GM21360 (cell line): ENCODE measurements at regions not wholly inside any gene's neighbourhood (a gene's known extent, or its start where the extent isn't known, plus 50 kb on each side); places are given as distances from the start of the nearest gene placed in this dataset.
"Not testable (repeated sequence)": the region's sequence is repeated elsewhere in the genome, so short reads cannot be mapped to it uniquely, and the experiment has no call there.

Experiments
- ATAC-seq: cut with Tn5 transposase; IDR thresholded peaks from one replicate; pipeline ENCODE4 v1.9.1; 2021; ENCODE audit warnings: mild to moderate bottlenecking, moderate library complexity; ENCODE audit not compliant: unreplicated experiment

GRCh38 chrX:89539150-89539549 is 382.6 kb upstream of the TGIF2LX start:
- ATAC-seq: not testable (repeated sequence)

GRCh38 chrX:89557146-89557545 is 364.6 kb upstream of the TGIF2LX start:
- not testable (repeated sequence) for ATAC-seq

- ATAC-seq: not testable (repeated sequence)
These were observed 359.6 kb upstream of the TGIF2LX start for GRCh38 chrX:89562079-89562478.

GRCh38 chrX:89563107-89563506 is 358.6 kb upstream of the TGIF2LX start:
- ATAC-seq: not testable (repeated sequence)

- not testable (repeated sequence) for ATAC-seq
These were observed 353.9 kb upstream of the TGIF2LX start for GRCh38 chrX:89567787-89568186.

GRCh38 chrX:89581868-89582267 is 339.8 kb upstream of the TGIF2LX start:
- ATAC-seq: not testable (repeated sequence)

GRCh38 chrX:89631858-89632257 is 289.9 kb upstream of the TGIF2LX start:
- ATAC-seq: not testable (repeated sequence)

- not testable (repeated sequence) for ATAC-seq
These were observed 285.8 kb upstream of the TGIF2LX start for GRCh38 chrX:89635887-89636286.

- ATAC-seq: not testable (repeated sequence)
These were observed 263.0 kb upstream of the TGIF2LX start for GRCh38 chrX:89658662-89659061.

GRCh38 chrX:89706481-89706880 is 215.2 kb upstream of the TGIF2LX start:
- not testable (repeated sequence) for ATAC-seq

- ATAC-seq: not testable (repeated sequence)
These were observed 214.3 kb upstream of the TGIF2LX start for GRCh38 chrX:89707363-89707927.

GRCh38 chrX:89734367-89734766 is 187.3 kb upstream of the TGIF2LX start:
- ATAC-seq: not testable (repeated sequence)

GRCh38 chrX:89756466-89756865 is 165.2 kb upstream of the TGIF2LX start:
- not testable (repeated sequence) for ATAC-seq

GRCh38 chrX:89757767-89758166 is 163.9 kb upstream of the TGIF2LX start:
- peak; percentile 48 for ATAC-seq

- ATAC-seq: not testable (repeated sequence)
These were observed 162.5 kb upstream of the TGIF2LX start for GRCh38 chrX:89759076-89759685.

- not testable (repeated sequence) for ATAC-seq
These were observed 150.1 kb upstream of the TGIF2LX start for GRCh38 chrX:89771639-89772038.

- not testable (repeated sequence) for ATAC-seq
These were observed 110.3 kb upstream of the TGIF2LX start for GRCh38 chrX:89811440-89811839.

GRCh38 chrX:89839723-89840122 is 82.0 kb upstream of the TGIF2LX start:
- ATAC-seq: not testable (repeated sequence)

GRCh38 chrX:89871662-89872061 is 50.0 kb upstream of the TGIF2LX start:
- peak; percentile 94 for ATAC-seq
